ENCODE measurements at regions not wholly inside any gene's neighbourhood (a gene's known extent, or its start where the extent isn't known, plus 50 kb on each side); places are given as distances from the start of the nearest gene placed in this dataset.
"Not testable (repeated sequence)": the region's sequence is repeated elsewhere in the genome, so short reads cannot be mapped to it uniquely, and the experiment has no call there.

DNA sequence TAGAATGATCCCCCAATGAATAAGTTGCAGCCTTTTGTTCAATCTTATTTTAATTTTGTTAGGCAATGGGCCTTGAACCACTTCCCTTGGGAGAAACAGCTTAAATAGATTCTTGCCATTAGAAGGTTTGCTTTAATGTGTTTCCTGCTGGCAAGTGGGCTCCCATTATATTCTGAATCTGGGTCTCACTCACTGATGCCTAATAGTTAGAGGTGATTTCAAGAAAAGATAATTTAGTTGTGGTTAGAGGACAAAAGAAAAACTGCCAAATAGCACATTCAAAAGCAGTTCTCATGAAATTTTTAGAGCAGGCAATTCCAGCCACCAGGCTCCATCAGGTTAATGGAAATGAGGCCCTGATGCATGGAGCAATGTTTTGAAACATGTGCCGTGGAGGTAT is 362.6 kb upstream of the CHORDC1 start:
- H3K36me3 Mint-ChIP-seq = no peaks in the 10 kb centered on the region

GRCh38 chr11:90582999-90583398 is 360.1 kb upstream of the CHORDC1 start:
- H3K36me3 Mint-ChIP-seq, H3K4me1 Mint-ChIP-seq, H3K27me3 Mint-ChIP-seq, ATAC-seq, H3K4me3 Mint-ChIP-seq, POLR2A ChIA-PET, H3K27ac Mint-ChIP-seq, DNase-seq: not testable (repeated sequence)
- H3K9me3 Mint-ChIP-seq = peaks cover 0 to 26% (median 10%) of the 10 kb centered on the region in 9 donors

More for the DNA sequence above, 362.6 kb upstream of the CHORDC1 start:
- peaks cover 0 to 19% (median 7%) of the 10 kb centered on the region in 9 donors for H3K9me3 Mint-ChIP-seq
- no peak overlapping the region for H3K4me3 Mint-ChIP-seq
- DNase-seq = no peak
- POLR2A ChIA-PET = no interaction called here
- H3K4me1 Mint-ChIP-seq = no peaks in the 10 kb centered on the region
- H3K27ac Mint-ChIP-seq = no peak overlapping the region
- no peaks in the 10 kb centered on the region for H3K27me3 Mint-ChIP-seq
- no peak for ATAC-seq

GRCh38 chr11:90564531-90564930 is 341.7 kb upstream of the CHORDC1 start:
- H3K9me3 Mint-ChIP-seq = peaks cover 0 to 29% (median 10%) of the 10 kb centered on the region in 9 donors

DNA sequence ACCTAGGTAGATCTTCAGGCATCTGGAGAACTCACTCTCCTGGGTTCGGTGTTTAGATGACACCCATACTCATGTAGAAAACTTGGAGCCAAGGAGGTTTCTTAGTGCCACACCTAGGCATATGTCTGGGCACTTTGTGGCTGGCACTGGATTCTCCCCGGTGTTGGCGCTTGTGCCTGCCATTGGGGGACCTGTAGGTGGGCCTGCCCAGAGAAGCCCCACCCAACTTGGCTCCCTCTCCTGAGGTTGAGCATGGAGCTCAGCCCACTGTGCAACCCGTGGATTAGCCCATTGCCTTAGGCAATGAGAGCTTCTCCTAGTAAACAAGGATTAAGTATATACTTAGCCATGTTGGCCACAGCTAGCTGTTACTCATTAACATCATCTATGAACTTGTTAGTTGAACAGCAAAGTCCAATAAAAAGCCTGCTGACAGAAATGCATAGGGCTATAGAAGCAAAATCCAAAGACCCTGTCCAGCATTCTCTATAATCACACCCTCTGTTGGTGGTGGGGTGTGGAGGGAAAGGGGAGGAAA is 335.5 kb upstream of the CHORDC1 start:
- H3K4me1 Mint-ChIP-seq = no peaks in the 10 kb centered on the region
- no peaks in the 10 kb centered on the region for H3K36me3 Mint-ChIP-seq
- peaks cover 0 to 2% (median 0%) of the 10 kb centered on the region in 5 donors for H3K27me3 Mint-ChIP-seq
- H3K27ac Mint-ChIP-seq = no peak overlapping the region
- ATAC-seq (no peak), DNase-seq (peak in 1 of 10 donors; percentile 57)
- peaks cover 5 to 44% (median 14%) of the 10 kb centered on the region in 9 donors for H3K9me3 Mint-ChIP-seq
- POLR2A ChIA-PET = no interaction called here
- no peak overlapping the region for H3K4me3 Mint-ChIP-seq

More at GRCh38 chr11:90564531-90564930, 341.7 kb upstream of the CHORDC1 start:
- DNase-seq (no peak), ATAC-seq (no peak)
- no peaks in the 10 kb centered on the region for H3K4me1 Mint-ChIP-seq
- POLR2A ChIA-PET = no interaction called here
- H3K4me3 Mint-ChIP-seq = no peak overlapping the region
- H3K27ac Mint-ChIP-seq = no peak overlapping the region
- H3K36me3 Mint-ChIP-seq = no peaks in the 10 kb centered on the region
- no peaks in the 10 kb centered on the region for H3K27me3 Mint-ChIP-seq

DNA sequence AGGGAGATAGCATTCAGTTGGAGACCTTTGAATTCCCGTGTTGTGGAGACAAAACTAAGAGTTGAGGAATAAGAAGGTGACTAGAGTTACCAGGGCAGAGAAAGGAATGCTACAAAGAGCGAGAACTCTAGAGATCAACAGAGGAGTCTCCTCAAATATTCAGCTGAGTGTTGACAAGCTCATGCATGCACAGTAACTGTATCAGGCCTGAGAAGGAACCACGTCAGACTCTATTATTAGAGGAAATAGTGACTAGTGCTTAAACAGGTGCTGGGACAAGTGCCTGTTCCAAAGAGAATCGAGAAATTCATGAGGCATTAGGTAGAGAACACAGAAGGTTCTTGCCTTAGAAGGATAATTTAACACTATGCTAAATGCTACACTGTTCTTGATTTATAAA is 333.8 kb upstream of the CHORDC1 start:
- ATAC-seq = no peak

DNA sequence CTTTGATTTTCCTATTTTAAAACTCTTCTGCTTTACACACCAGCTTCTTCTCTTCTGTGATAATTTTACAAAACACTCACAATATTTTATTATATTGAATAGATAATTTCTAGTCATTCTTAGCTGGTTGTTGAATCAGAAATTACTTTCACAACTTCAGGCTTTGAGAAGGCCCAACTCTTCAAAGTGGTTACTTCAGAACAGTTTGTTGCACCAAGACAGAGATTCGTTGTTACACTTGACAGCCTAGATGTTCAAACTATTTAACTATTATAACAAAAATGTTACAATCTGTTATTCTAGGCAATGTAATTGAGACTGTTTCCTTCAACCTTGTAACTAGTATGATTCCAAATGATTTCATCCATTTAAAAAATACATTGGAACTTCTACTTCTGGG is 333.2 kb upstream of the CHORDC1 start:
- no peak overlapping the region for H3K27ac Mint-ChIP-seq
- peaks cover 0 to 2% (median 0%) of the 10 kb centered on the region in 5 donors for H3K27me3 Mint-ChIP-seq
- no peaks in the 10 kb centered on the region for H3K4me1 Mint-ChIP-seq
- DNase-seq = no peak
- H3K4me3 Mint-ChIP-seq = no peak overlapping the region
- ATAC-seq = no peak
- no peaks in the 10 kb centered on the region for H3K36me3 Mint-ChIP-seq
- POLR2A ChIA-PET = no interaction called here
- peaks cover 5 to 40% (median 14%) of the 10 kb centered on the region in 9 donors for H3K9me3 Mint-ChIP-seq

More for the DNA sequence above, 333.8 kb upstream of the CHORDC1 start:
- H3K27ac Mint-ChIP-seq = no peak overlapping the region
- no peaks in the 10 kb centered on the region for H3K36me3 Mint-ChIP-seq
- peaks cover 0 to 2% (median 0%) of the 10 kb centered on the region in 5 donors for H3K27me3 Mint-ChIP-seq
- H3K4me1 Mint-ChIP-seq = no peaks in the 10 kb centered on the region
- H3K4me3 Mint-ChIP-seq = no peak overlapping the region
- POLR2A ChIA-PET = no interaction called here
- DNase-seq = no peak
- H3K9me3 Mint-ChIP-seq = peaks cover 5 to 44% (median 14%) of the 10 kb centered on the region in 9 donors

GRCh38 chr11:90555477-90555876 is 332.6 kb upstream of the CHORDC1 start:
- Mint-ChIP-seq H3K4me3 (no peak overlapping the region), H3K36me3 (no peaks in the 10 kb centered on the region), H3K4me1 (no peaks in the 10 kb centered on the region), H3K27me3 (peaks cover 0 to 2% (median 0%) of the 10 kb centered on the region in 5 donors), H3K27ac (no peak overlapping the region), H3K9me3 (peaks cover 5 to 34% (median 14%) of the 10 kb centered on the region in 9 donors)
- DNase-seq (no peak), ATAC-seq (no peak)
- POLR2A ChIA-PET = no interaction called here

GRCh38 chr11:90542092-90542491 is 319.2 kb upstream of the CHORDC1 start:
- no peak for DNase-seq
- H3K36me3 Mint-ChIP-seq = no peaks in the 10 kb centered on the region

DNA sequence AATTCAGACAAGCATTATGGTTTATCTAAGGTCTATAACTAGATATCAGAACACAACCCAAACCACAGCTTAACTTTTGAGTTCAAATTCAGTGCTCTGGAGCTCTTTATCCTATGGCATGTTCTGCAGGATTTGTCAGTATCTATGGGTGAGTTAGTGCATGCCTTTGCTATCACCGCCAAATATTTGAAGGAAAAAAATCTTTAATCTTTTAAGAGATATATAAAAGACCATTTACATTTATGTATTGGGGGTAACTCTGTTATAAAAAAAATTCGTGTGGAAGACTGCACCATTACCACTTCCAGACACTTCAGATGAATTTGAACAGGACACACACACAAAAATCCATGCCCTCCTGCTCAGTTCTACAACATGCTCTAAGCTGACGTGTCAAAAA is 313.5 kb upstream of the CHORDC1 start:
- H3K4me3 Mint-ChIP-seq = no peak overlapping the region
- H3K36me3 Mint-ChIP-seq = no peaks in the 10 kb centered on the region
- no peak overlapping the region for H3K27ac Mint-ChIP-seq
- DNase-seq (no peak), ATAC-seq (no peak)
- H3K4me1 Mint-ChIP-seq = no peaks in the 10 kb centered on the region
- H3K9me3 Mint-ChIP-seq = peaks cover 0 to 2% (median 0%) of the 10 kb centered on the region in 9 donors
- POLR2A ChIA-PET = no interaction called here
- no peaks in the 10 kb centered on the region for H3K27me3 Mint-ChIP-seq

More at GRCh38 chr11:90542092-90542491, 319.2 kb upstream of the CHORDC1 start:
- ATAC-seq = no peak
- H3K9me3 Mint-ChIP-seq = peaks cover 0 to 9% (median 0%) of the 10 kb centered on the region in 9 donors
- H3K4me1 Mint-ChIP-seq = no peaks in the 10 kb centered on the region
- no peak overlapping the region for H3K4me3 Mint-ChIP-seq
- POLR2A ChIA-PET = no interaction called here
- no peaks in the 10 kb centered on the region for H3K27me3 Mint-ChIP-seq
- H3K27ac Mint-ChIP-seq = no peak overlapping the region

DNA sequence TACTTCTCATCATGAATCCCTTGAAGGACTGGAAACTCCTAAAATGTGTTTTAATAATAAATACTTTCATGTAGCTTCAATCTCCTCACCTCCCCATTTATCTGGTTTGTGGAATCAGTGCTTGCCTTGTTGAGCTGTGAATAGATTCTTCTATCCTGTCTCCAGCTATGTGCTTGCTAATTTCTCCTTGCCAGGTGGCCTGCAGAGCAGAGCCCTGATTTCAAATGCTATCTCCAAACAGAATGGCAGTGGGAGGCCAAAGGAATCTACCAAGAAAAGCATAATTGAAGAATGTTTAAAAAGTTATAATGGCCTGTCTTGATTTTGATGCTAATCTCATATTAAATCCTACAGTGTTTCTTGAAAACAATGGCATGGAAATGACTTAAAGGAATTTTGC is 309.3 kb upstream of the CHORDC1 start:
- Mint-ChIP-seq H3K9me3 (peaks cover 0 to 3% (median 0%) of the 10 kb centered on the region in 9 donors), H3K36me3 (no peaks in the 10 kb centered on the region), H3K4me1 (no peaks in the 10 kb centered on the region), H3K4me3 (no peak overlapping the region), H3K27ac (no peak overlapping the region), H3K27me3 (no peaks in the 10 kb centered on the region)
- ATAC-seq = no peak
- no peak for DNase-seq
- POLR2A ChIA-PET = no interaction called here

DNA sequence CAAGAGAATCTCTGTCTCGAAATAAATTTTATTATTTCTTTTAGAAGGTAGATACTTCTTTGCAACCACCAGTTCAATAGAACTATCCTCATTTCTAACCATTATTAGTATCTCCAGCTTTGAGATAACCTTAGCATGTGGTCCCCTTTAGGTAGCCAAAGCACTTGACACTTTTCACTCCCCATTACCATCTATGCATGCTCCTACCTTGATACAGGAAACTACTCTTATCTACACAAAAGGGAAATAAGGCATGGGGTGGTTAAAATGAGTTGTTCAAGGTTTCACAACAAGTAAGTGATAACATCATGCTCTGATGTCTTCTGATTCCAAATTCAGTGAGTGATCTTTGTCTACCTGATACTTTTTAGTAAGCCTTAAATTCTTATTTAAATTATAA is 308.2 kb upstream of the CHORDC1 start:
- Mint-ChIP-seq H3K4me1 (no peaks in the 10 kb centered on the region), H3K4me3 (no peak overlapping the region), H3K27me3 (no peaks in the 10 kb centered on the region), H3K36me3 (no peaks in the 10 kb centered on the region), H3K27ac (no peak overlapping the region), H3K9me3 (peaks cover 0 to 3% (median 0%) of the 10 kb centered on the region in 9 donors)
- ATAC-seq (no peak), DNase-seq (no peak)
- POLR2A ChIA-PET = no interaction called here

DNA sequence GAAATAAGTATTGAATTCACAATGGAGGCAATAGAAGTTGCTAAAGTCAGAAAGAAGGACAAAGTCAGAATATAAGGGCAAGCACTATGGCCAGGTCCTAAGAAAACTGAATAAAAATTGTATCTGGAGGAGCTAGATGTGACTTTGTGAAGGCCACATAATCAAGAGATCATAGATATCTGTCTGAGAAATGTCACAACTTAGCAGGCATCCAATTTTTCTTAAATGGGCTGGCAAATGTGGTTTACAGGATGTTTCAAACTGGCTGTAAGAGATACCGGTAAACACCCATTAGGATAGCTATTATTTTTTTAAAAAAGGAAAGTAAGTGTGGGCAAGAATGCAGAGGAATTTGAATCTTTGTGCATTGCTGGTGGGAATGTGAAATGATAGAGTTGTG is 303.1 kb upstream of the CHORDC1 start:
- DNase-seq (no peak), ATAC-seq (no peak)
- Mint-ChIP-seq H3K4me3 (no peak overlapping the region), H3K27me3 (no peaks in the 10 kb centered on the region), H3K4me1 (no peaks in the 10 kb centered on the region), H3K36me3 (no peaks in the 10 kb centered on the region), H3K27ac (no peak overlapping the region), H3K9me3 (peaks cover 0 to 3% (median 0%) of the 10 kb centered on the region in 9 donors)
- POLR2A ChIA-PET = no interaction called here

DNA sequence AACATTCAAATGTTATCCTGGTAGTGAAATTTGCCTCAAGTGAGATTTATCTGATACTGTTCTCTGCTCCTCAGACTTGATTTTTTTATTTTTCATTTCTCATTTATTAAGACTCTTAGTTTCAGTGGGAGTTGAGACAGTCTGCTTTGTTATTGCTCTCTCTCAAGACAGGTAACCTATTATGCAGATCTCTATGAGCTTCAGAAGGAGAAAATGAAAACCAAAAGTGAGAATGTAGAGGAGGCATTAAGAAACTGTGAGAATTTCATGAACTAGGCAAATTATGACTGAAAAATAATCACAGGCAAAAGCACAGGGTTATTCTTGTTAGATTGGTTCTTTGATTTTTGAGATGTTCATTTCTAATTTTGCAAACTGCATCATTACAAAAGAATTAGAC is 290.0 kb upstream of the CHORDC1 start:
- peaks cover 0 to 1% (median 0%) of the 10 kb centered on the region in 3 donors for H3K36me3 Mint-ChIP-seq
- peaks cover 0 to 6% (median 0%) of the 10 kb centered on the region in 9 donors for H3K9me3 Mint-ChIP-seq
- H3K4me1 Mint-ChIP-seq = no peaks in the 10 kb centered on the region
- no peak overlapping the region for H3K27ac Mint-ChIP-seq
- no peak overlapping the region for H3K4me3 Mint-ChIP-seq
- ATAC-seq (no peak), DNase-seq (no peak)
- POLR2A ChIA-PET = no interaction called here
- no peaks in the 10 kb centered on the region for H3K27me3 Mint-ChIP-seq

DNA sequence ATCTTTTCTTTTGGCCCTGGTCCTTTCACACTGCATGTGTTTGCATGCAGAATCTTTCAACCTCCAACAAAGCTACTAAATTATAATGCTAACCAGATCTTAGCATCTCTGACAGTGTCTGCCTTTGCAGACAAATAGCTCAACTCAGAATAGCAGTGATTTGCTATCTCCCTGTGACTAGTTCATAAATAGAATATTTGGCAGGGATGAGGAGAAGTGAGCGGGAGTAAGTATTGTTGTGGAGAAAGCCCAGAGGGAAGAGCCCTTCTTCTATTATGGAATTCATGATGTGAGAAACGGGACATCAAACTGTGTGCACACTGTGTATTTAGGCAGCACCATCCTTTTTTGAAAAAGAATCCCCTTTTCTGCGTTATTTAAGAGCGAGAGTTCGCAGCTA is 288.0 kb upstream of the CHORDC1 start:
- H3K9me3 Mint-ChIP-seq = peaks cover 0 to 9% (median 2%) of the 10 kb centered on the region in 9 donors
- POLR2A ChIA-PET = no interaction called here
- ATAC-seq (no peak), DNase-seq (no peak)
- H3K27ac Mint-ChIP-seq = no peak overlapping the region
- H3K27me3 Mint-ChIP-seq = no peaks in the 10 kb centered on the region
- peaks cover 0 to 1% (median 0%) of the 10 kb centered on the region in 3 donors for H3K36me3 Mint-ChIP-seq
- no peak overlapping the region for H3K4me3 Mint-ChIP-seq
- no peaks in the 10 kb centered on the region for H3K4me1 Mint-ChIP-seq

Measured in naive thymus-derived CD8-positive, alpha-beta T cell (primary cell).